ENCODE measurements at regions not wholly inside any gene's neighbourhood (a gene's known extent, or its start where the extent isn't known, plus 50 kb on each side); places are given as distances from the start of the nearest gene placed in this dataset.

DNA sequence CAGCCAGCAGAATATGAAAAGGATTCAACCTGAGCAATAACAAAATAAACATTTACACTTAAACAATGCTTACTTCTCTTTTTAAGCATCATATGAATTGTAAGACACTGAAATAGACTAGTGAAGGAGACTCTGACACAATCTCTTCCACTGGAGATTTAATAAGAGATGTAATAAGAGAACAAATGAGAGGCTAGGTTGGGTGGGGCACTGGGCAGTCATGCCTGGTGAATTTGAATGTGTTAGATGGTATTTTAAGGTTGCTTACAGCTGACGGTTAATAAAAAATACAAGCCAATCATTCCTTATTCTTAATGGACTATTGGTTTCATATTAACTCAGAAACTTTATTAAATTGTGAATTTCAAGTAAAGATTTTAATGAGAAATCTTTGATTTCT is 105.9 kb upstream of the TARS1 start:
- no peaks in the 10 kb centered on the region for H3K36me3 Mint-ChIP-seq (ENCODE audit: low read depth)
- no peaks in the 10 kb centered on the region for H3K27me3 Mint-ChIP-seq (ENCODE audit: low read depth)
- no peak overlapping the region for H3K27ac Mint-ChIP-seq
- DNase-seq (ENCODE audit: low spot score), result no peak
- no peak overlapping the region for H3K4me3 Mint-ChIP-seq
- no peaks in the 10 kb centered on the region for H3K4me1 Mint-ChIP-seq (ENCODE audit: low read depth)
- no peaks in the 10 kb centered on the region for H3K9me3 Mint-ChIP-seq

DNA sequence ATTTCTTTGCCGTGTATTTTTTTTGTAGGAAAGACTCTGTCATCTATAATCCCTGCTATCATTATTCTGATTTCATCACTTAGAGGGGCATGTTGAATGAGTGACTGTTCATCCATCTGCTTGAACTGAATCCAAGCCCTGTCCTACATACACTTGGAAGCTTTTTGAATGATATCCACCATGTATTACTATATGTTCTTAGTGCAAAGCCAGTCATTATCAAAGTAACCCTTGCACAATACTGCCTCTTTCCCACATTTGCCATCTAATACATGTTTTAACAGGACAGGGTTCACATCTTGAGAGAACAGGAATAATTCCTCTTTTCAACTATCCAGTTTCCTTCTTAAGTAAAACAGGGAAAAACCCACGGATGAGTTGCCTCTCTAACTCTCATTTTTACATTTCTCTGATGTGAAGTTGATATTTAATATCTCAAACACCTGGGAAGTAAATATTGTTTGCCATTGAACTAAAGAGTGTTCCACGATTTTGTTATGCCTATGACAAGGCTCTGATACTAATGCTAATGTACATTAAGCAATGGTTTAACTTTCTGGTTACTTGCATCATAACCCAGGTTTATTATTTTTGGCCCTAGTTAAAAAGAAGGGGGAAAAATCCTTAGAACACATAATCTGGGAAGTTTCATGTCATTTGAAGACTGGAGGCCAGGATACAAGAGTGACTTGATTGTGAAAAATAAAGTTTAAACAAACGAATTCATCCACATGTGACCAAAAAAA is 103.7 kb upstream of the TARS1 start:
- DNase-seq (ENCODE audit: low spot score), result no peak
- no peaks in the 10 kb centered on the region for H3K27me3 Mint-ChIP-seq (ENCODE audit: low read depth)
- no peak overlapping the region for H3K27ac Mint-ChIP-seq
- no peak overlapping the region for H3K4me3 Mint-ChIP-seq
- no peaks in the 10 kb centered on the region for H3K36me3 Mint-ChIP-seq (ENCODE audit: low read depth)
- no peaks in the 10 kb centered on the region for H3K4me1 Mint-ChIP-seq (ENCODE audit: low read depth)
- no peaks in the 10 kb centered on the region for H3K9me3 Mint-ChIP-seq

DNA sequence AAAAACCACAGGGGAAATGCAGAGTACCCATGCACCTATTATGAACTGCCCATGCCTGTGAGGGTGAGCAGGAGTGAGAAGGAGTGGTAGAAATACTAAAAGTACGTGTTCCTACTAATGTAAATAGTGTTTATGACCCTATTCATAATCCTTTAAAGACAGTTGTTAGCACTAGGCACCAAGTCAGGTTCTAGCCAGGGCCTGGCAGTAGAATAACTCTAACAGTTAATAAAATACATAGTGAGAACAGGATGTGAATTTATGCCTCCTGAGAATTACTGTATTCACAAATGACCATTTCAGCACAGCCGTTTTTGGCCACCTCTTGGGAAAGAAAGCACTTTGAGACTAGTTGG is 103.2 kb upstream of the TARS1 start:
- no peaks in the 10 kb centered on the region for H3K9me3 Mint-ChIP-seq
- no peak overlapping the region for H3K27ac Mint-ChIP-seq
- H3K4me3 Mint-ChIP-seq, result no peak overlapping the region
- no peaks in the 10 kb centered on the region for H3K36me3 Mint-ChIP-seq (ENCODE audit: low read depth)
- H3K4me1 Mint-ChIP-seq (ENCODE audit: low read depth), result no peaks in the 10 kb centered on the region
- no peak for DNase-seq (ENCODE audit: low spot score)
- H3K27me3 Mint-ChIP-seq (ENCODE audit: low read depth), result no peaks in the 10 kb centered on the region

DNA sequence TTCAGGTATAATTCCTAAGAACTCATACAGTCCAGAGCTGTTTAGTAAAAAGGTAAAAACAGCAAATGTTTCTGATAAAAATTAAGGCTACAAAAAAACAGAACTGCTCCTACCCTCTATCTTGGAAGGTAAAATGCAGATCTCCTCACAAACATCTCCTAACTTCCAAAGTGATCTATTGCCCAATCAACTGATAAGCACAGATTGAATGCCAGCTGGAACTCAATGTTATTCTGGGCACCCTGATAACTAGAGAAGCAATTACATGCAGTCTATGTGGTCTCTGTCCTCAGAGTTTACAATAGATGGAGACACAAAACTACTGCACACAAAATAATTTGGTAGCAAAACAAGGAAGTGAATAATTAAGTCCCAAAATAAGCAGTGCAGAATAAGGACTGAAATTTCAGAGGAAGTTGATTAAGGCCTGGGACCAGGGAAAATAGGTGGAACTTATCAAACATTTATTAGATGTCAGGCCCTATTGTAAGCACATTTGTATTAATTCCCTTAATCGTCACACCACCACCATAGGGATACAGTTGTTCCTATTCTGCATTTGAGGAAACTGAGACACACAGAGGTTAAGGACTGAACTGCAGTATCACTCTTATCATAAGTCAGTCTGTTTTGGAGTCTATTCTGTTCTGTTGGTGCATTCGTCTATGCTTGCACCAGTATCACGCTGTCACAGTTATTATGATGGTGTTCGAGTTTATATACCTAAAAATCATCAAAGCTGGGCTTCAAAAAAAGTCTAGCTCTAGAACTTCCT is 102.2 kb upstream of the TARS1 start:
- no peaks in the 10 kb centered on the region for H3K9me3 Mint-ChIP-seq
- H3K27me3 Mint-ChIP-seq (ENCODE audit: low read depth), result no peaks in the 10 kb centered on the region
- no peak for DNase-seq (ENCODE audit: low spot score)
- H3K27ac Mint-ChIP-seq, result no peak overlapping the region
- no peak overlapping the region for H3K4me3 Mint-ChIP-seq
- H3K4me1 Mint-ChIP-seq (ENCODE audit: low read depth), result no peaks in the 10 kb centered on the region
- H3K36me3 Mint-ChIP-seq (ENCODE audit: low read depth), result no peaks in the 10 kb centered on the region

DNA sequence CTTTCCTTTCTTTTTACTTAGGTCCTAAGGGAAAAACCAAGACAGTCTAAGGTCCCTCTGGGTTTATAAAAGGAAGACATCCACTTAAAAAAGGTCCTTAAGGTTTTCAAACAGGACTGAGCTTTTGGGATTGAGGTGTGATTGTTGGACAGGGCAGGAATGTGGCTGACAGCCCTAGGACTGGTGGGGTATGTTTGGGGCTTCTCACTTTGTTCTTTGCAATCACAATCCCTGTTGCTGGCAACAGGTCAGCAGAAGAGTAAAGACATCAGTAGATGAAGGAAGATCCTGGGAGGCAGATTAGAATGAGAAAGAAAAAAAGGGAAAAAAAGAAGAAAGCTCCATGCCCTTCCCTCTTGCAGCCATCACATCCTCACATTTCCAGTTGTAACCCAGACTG is 101.4 kb upstream of the TARS1 start:
- DNase-seq (ENCODE audit: low spot score), result no peak
- H3K9me3 Mint-ChIP-seq, result no peaks in the 10 kb centered on the region
- H3K4me1 Mint-ChIP-seq (ENCODE audit: low read depth), result no peaks in the 10 kb centered on the region

DNA sequence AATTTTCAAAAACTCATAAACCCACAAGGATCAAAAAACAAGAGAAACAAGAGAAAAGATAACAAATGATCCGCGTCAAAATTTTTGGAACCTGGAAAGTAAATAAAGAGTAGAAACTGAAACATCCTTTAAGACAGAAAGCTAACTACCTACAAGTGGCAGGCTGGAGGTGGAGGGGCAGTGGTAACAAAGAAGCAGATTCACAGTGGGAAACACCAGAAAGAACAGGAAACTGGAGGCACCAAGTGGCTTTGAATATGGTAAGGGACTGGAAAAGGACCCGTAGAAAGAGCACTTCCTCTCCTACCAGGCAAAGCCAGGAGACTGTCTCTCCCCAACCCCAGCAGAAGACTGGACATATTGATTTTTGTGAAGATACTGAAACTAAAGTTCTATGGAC is 100.6 kb upstream of the TARS1 start:
- Mint-ChIP-seq H3K4me1 (ENCODE audit: low read depth) (no peaks in the 10 kb centered on the region), H3K27ac (no peak overlapping the region), H3K9me3 (no peaks in the 10 kb centered on the region), H3K4me3 (no peak overlapping the region), H3K27me3 (ENCODE audit: low read depth) (no peaks in the 10 kb centered on the region), H3K36me3 (ENCODE audit: low read depth) (no peaks in the 10 kb centered on the region)
- DNase-seq (ENCODE audit: low spot score), result no peak

More for the DNA sequence above, 101.4 kb upstream of the TARS1 start:
- Mint-ChIP-seq H3K4me3 (no peak overlapping the region), H3K27me3 (ENCODE audit: low read depth) (no peaks in the 10 kb centered on the region), H3K36me3 (ENCODE audit: low read depth) (no peaks in the 10 kb centered on the region), H3K27ac (no peak overlapping the region)

DNA sequence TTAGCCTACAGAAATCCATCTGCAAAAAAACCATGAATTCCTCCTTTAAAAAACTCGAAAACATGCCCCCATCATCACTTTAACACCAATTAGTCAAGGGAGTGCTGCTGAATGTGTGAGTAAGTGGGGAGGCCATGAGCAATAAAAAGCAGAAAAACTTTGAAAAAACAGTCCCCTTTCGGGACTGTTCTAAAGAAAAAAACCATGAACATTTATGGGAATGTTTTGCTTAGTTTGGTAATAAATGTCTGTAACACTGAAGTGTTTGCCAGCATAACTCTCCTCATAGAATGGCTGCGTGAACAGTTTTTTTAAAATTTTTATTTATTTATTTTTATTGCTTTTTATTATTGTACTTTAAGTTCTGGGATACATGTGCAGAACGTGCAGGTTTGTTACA is 99.4 kb upstream of the TARS1 start:
- Mint-ChIP-seq H3K4me3 (no peak overlapping the region), H3K4me1 (ENCODE audit: low read depth) (no peaks in the 10 kb centered on the region), H3K27me3 (ENCODE audit: low read depth) (no peaks in the 10 kb centered on the region), H3K36me3 (ENCODE audit: low read depth) (no peaks in the 10 kb centered on the region), H3K9me3 (no peaks in the 10 kb centered on the region), H3K27ac (no peak overlapping the region)
- DNase-seq (ENCODE audit: low spot score), result no peak

DNA sequence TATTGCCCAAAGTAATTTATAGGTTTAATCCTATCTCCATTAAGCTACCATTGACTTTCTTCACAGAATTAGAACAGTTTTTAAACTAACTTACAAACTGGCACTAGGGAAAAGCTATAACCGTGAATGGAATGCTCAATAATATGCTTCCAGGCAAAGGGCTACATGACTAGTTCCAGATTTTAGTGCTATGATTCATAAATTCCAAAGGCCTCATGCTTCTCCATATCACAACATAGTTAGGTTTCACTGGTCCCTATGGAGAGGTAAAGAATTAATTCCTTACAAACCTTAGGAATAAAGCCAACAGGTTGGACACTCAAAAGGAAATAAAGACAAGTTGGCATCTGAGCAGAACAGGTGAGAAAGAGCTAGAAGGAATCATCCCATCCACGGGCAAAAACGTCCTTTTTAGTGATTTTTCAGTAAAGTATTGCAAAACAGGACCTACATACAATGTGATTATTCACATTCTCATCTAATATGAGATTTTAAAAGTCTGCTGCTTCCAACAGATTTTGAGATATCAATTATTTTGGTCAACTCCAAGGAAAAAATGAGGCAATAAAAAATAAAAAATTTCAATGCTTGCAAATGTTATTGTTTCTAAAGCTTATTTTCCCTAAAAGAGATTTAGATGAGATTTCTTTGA is 97.0 kb upstream of the TARS1 start:
- no peak overlapping the region for H3K4me3 Mint-ChIP-seq
- H3K27ac Mint-ChIP-seq, result no peak overlapping the region
- no peak for DNase-seq (ENCODE audit: low spot score)
- no peaks in the 10 kb centered on the region for H3K36me3 Mint-ChIP-seq (ENCODE audit: low read depth)
- H3K4me1 Mint-ChIP-seq (ENCODE audit: low read depth), result no peaks in the 10 kb centered on the region
- H3K9me3 Mint-ChIP-seq, result no peaks in the 10 kb centered on the region
- no peaks in the 10 kb centered on the region for H3K27me3 Mint-ChIP-seq (ENCODE audit: low read depth)

DNA sequence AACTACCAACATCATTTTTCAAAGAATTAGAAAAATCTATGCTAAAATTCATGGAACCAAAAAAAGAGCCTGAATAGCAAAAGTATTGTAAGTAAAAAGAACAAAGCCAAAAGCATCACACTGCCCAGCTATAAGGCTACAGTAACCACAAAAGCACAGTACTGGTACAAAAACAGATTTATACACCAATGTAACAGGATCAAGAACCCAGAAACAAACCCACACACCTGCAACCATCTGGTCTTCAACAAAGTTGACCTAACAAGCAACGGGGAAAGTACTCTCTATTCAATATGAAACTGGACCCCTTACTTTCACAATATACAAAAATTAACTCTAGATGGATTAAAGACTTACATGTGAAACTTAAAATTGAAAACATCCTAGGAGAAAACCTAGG is 94.2 kb upstream of the TARS1 start:
- no peaks in the 10 kb centered on the region for H3K36me3 Mint-ChIP-seq (ENCODE audit: low read depth)
- no peaks in the 10 kb centered on the region for H3K4me1 Mint-ChIP-seq (ENCODE audit: low read depth)
- no peak overlapping the region for H3K4me3 Mint-ChIP-seq
- no peaks in the 10 kb centered on the region for H3K27me3 Mint-ChIP-seq (ENCODE audit: low read depth)
- DNase-seq (ENCODE audit: low spot score), result no peak
- H3K27ac Mint-ChIP-seq, result no peak overlapping the region
- H3K9me3 Mint-ChIP-seq, result no peaks in the 10 kb centered on the region

DNA sequence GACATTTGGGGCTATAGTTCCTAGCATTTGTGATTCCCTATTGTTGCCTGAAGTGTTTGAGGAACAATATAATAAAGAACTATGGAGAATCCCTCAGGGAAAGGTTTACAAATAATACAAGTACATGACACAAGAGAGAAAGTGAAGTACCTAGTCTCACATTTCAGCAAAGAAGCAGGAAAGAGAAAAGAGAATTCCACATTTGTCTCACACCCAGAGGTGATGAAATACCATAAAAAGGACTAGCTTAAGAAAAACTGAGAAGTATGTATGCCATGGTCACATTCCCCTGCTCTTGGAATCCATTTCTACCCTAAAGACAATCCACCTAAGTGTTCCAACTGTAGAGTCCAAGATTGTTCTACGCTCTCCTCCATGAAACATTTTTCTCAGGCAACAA is 79.0 kb upstream of the TARS1 start:
- no peaks in the 10 kb centered on the region for H3K27me3 Mint-ChIP-seq (ENCODE audit: low read depth)
- no peak for DNase-seq (ENCODE audit: low spot score)
- peaks cover 3% of the 10 kb centered on the region for H3K9me3 Mint-ChIP-seq
- peaks cover 2% of the 10 kb centered on the region for H3K4me1 Mint-ChIP-seq (ENCODE audit: low read depth)
- no peak overlapping the region for H3K4me3 Mint-ChIP-seq
- H3K36me3 Mint-ChIP-seq (ENCODE audit: low read depth), result no peaks in the 10 kb centered on the region
- no peak overlapping the region for H3K27ac Mint-ChIP-seq

DNA sequence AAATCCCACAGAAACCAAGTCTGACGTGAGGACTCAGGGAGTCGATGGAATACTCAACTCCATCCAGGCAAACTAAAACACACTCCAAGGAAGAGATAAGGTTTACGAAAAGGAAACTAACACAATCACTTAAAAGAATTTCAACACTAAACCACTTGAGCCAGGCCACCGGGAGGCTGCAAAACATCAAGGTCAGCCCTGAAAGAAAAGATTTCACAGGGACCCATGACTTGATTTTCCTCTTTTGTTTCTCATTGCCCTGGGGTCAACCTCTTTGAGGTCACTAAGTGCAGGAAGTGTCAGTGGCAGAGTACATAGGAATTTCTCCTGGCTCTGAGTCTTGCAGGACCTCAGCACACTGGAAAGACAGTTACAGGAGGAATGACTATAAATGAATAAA is 77.8 kb upstream of the TARS1 start:
- H3K9me3 Mint-ChIP-seq, result peaks cover 3% of the 10 kb centered on the region
- H3K36me3 Mint-ChIP-seq (ENCODE audit: low read depth), result no peaks in the 10 kb centered on the region
- DNase-seq (ENCODE audit: low spot score), result no peak
- no peak overlapping the region for H3K27ac Mint-ChIP-seq
- peaks cover 2% of the 10 kb centered on the region for H3K4me1 Mint-ChIP-seq (ENCODE audit: low read depth)
- H3K4me3 Mint-ChIP-seq, result no peak overlapping the region
- no peaks in the 10 kb centered on the region for H3K27me3 Mint-ChIP-seq (ENCODE audit: low read depth)

DNA sequence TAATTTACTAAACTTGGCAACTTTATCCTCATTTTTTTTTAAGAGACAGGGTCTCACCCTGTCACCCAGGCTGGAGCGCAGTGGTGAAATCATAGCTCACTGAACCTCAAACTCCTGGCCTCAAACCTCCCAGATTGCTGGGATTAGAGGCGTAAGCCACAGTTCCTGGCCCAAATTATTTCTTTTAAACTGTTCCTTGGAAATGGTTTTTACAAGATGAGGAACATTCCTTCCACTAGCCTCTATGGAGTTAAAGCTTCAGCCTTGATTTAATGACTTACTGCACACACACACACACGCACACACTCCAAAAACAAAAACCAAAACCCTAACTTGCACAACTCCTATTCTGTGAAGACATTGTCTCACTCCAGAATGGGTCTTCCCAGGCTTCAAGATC is 77.2 kb upstream of the TARS1 start:
- Mint-ChIP-seq H3K36me3 (ENCODE audit: low read depth) (no peaks in the 10 kb centered on the region), H3K4me1 (ENCODE audit: low read depth) (peaks cover 2% of the 10 kb centered on the region), H3K27me3 (ENCODE audit: low read depth) (no peaks in the 10 kb centered on the region), H3K27ac (no peak overlapping the region), H3K4me3 (no peak overlapping the region), H3K9me3 (peaks cover 3% of the 10 kb centered on the region)
- no peak for DNase-seq (ENCODE audit: low spot score)

DNA sequence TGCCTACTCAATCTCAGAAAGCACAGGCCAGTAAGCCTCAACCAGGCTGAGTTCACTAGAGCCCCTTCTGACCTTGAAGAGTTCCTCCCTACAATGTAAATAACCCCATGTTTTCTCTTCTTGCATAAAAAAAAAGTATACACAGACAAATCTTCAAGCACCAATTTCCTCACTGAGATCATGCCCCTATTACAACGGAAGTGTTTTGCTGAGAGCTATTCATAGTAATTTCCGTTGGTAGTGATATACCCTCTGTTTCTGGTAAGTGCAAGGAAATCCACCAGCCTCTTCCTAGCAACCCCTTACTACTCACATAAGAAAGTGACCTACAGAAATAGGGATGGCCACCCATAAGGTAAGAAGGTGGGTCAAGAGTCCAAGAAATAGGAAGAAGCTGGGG is 76.4 kb upstream of the TARS1 start:
- Mint-ChIP-seq H3K27ac (no peak overlapping the region), H3K9me3 (peaks cover 3% of the 10 kb centered on the region), H3K4me1 (ENCODE audit: low read depth) (peaks cover 2% of the 10 kb centered on the region), H3K4me3 (no peak overlapping the region), H3K27me3 (ENCODE audit: low read depth) (no peaks in the 10 kb centered on the region), H3K36me3 (ENCODE audit: low read depth) (no peaks in the 10 kb centered on the region)
- no peak for DNase-seq (ENCODE audit: low spot score)

DNA sequence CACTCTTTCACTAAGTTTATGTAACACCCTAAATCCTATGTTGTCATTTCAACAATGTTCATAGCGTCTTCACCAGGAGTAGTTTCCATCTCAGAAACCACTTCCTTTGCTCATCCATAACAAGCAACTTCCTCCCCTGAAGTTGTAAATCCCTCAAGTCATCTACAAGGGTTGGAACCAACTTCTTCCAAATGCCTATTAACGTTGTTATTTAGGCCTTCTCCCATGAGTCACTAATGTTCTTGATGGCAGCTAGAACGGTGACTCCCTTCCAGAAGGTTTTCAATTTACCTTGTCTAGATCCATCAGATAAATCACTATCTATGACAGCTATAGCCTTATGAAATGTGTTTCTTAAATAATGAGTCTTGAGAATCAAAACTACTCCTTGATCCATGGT is 73.3 kb upstream of the TARS1 start:
- Mint-ChIP-seq H3K9me3 (no peaks in the 10 kb centered on the region), H3K36me3 (ENCODE audit: low read depth) (no peaks in the 10 kb centered on the region), H3K27ac (no peak overlapping the region), H3K27me3 (ENCODE audit: low read depth) (no peaks in the 10 kb centered on the region), H3K4me1 (ENCODE audit: low read depth) (peaks cover 2% of the 10 kb centered on the region), H3K4me3 (no peak overlapping the region)
- no peak for DNase-seq (ENCODE audit: low spot score)
